ENCODE measurements at regions not wholly inside any gene's neighbourhood (a gene's known extent, or its start where the extent isn't known, plus 50 kb on each side); places are given as distances from the start of the nearest gene placed in this dataset.

DNA sequence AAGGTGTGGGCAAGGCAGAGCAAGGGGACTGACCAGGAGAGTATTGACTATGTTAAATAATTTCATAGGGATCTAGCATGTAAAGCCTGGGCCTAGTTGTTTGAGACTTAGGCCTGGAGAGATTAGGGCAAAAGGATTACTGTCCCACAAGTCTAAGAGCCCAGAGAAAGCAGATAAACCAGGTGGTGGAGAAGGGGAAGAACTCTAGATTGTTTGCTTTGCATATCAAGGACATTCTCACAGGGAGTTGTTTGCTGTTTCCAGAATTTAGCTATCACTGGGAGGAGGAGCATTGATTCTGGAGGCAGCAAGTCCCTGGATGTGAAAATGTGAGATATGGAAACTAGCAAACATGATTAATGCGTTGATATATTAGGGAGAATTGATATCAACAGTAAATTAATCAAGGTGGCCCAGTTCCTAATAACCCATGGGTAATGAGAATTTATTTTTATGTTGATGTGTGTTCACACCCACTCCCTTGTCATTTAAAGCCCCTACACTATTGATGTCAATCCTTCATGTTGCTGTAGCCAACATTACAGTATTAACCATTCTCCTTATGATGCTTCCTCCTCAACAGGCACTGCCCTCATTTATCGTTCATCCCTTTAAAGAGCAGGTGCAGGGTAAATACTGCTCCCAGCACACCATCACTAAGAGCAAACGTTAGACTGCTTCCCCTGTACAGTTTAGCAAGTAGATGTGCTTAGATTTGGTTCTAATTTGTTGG, 1666.7 kb upstream of the FLRT2 start:
- peaks cover 0 to 8% (median 0%) of the 10 kb centered on the region in 7 donors for H3K9me3 Mint-ChIP-seq
- no peak overlapping the region for H3K4me2 ChIP-seq (replicated peaks; ENCODE audit: extremely low read depth, low read length, poor library complexity, severe bottlenecking)

DNA sequence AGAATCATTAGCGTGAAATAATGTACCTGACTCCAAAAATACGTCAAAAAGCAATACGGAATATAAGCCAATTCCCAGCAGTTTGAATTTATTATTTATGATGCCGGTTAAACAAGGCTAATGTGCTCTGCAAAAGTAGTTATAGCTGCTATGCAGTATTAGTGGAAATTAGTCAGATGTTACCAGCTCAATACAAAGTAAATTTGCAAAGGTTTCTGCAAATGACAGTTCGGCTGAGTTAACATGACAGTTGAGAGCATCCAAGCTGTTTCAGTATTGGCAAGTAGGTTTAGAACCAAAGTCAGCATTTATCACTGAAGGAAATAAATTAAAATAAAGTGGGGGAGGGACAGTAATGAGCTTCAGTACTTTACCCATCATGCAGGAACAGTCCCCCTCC, 1665.8 kb upstream of the FLRT2 start:
- no peak overlapping the region for H2AFZ ChIP-seq (ENCODE audit: insufficient read depth, low read depth, low read length, poor library complexity, severe bottlenecking)
- no peaks in the 10 kb centered on the region for H3K79me2 ChIP-seq (ENCODE audit: insufficient read depth, low read length)

More for the DNA sequence above, 1666.7 kb upstream of the FLRT2 start:
- Mint-ChIP-seq H3K4me3 (no peak overlapping the region), H3K27ac (no peak overlapping the region), H3K27me3 (ENCODE audit: low read depth in 3 of 3) (no peaks in the 10 kb centered on the region), H3K4me1 (no peaks in the 10 kb centered on the region), H3K36me3 (no peaks in the 10 kb centered on the region)
- no peaks in the 10 kb centered on the region for H3K79me2 ChIP-seq (ENCODE audit: insufficient read depth, low read length)
- WGBS (ENCODE audit: insufficient coverage) = no CpG with 5 or more reads among the region's 3 CpGs
- TF ChIP-seq, protein P1, sequence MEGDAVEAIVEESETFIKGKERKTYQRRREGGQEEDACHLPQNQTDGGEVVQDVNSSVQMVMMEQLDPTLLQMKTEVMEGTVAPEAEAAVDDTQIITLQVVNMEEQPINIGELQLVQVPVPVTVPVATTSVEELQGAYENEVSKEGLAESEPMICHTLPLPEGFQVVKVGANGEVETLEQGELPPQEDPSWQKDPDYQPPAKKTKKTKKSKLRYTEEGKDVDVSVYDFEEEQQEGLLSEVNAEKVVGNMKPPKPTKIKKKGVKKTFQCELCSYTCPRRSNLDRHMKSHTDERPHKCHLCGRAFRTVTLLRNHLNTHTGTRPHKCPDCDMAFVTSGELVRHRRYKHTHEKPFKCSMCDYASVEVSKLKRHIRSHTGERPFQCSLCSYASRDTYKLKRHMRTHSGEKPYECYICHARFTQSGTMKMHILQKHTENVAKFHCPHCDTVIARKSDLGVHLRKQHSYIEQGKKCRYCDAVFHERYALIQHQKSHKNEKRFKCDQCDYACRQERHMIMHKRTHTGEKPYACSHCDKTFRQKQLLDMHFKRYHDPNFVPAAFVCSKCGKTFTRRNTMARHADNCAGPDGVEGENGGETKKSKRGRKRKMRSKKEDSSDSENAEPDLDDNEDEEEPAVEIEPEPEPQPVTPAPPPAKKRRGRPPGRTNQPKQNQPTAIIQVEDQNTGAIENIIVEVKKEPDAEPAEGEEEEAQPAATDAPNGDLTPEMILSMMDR (IDR thresholded peaks at IDR 0.05) = no peak
- no peaks in the 10 kb centered on the region for H3K27me3 ChIP-seq (ENCODE audit: control insufficient read depth in 2 of 2, insufficient read depth in 2 of 2, low read length in 2 of 2)
- no peak overlapping the region for H3K4me3 ChIP-seq (replicated peaks in 1 of 3; ENCODE audit: low read depth in 2 of 3, low read length in 3 of 3)
- no peak for DNase-seq
- H3K9me3 ChIP-seq (replicated peaks in 1 of 2; ENCODE audit: control insufficient read depth in 1 of 2, insufficient read depth in 1 of 2, low read length in 2 of 2) = no peaks in the 10 kb centered on the region
- no peaks in the 10 kb centered on the region for H4K20me1 ChIP-seq (ENCODE audit: insufficient read depth, low read length)
- no peak overlapping the region for H2AFZ ChIP-seq (ENCODE audit: insufficient read depth, low read depth, low read length, poor library complexity, severe bottlenecking)
- no peak overlapping the region for H3K27ac ChIP-seq (ENCODE audit: low read depth in 1 of 2, low read length in 2 of 2)
- no peaks in the 10 kb centered on the region for H3K36me3 ChIP-seq (replicated peaks in 1 of 2; ENCODE audit: control insufficient read depth in 1 of 2, insufficient read depth in 2 of 2, low read length in 2 of 2)
- H3K9ac ChIP-seq (ENCODE audit: insufficient read depth, low read length, poor library complexity, severe bottlenecking) = no peak overlapping the region
- no peaks in the 10 kb centered on the region for H3K4me1 ChIP-seq (ENCODE audit: control insufficient read depth in 1 of 2, insufficient read depth in 2 of 2, low read length in 2 of 2)
- intact Hi-C loops (cut with micrococcal nuclease) = no loop called here

More for the DNA sequence above, 1665.8 kb upstream of the FLRT2 start:
- no peaks in the 10 kb centered on the region for H3K9me3 ChIP-seq (replicated peaks in 1 of 2; ENCODE audit: control insufficient read depth in 1 of 2, insufficient read depth in 1 of 2, low read length in 2 of 2)
- H3K4me2 ChIP-seq (replicated peaks; ENCODE audit: extremely low read depth, low read length, poor library complexity, severe bottlenecking) = no peak overlapping the region
- DNase-seq = no peak
- H3K27me3 ChIP-seq (ENCODE audit: control insufficient read depth in 2 of 2, insufficient read depth in 2 of 2, low read length in 2 of 2) = no peaks in the 10 kb centered on the region
- Mint-ChIP-seq H3K36me3 (no peaks in the 10 kb centered on the region), H3K9me3 (peaks cover 0 to 11% (median 2%) of the 10 kb centered on the region in 7 donors), H3K27ac (no peak overlapping the region), H3K27me3 (ENCODE audit: low read depth in 3 of 3) (no peaks in the 10 kb centered on the region), H3K4me1 (no peaks in the 10 kb centered on the region), H3K4me3 (no peak overlapping the region)
- intact Hi-C loops (cut with micrococcal nuclease) = no loop called here
- no peak overlapping the region for H3K27ac ChIP-seq (ENCODE audit: low read depth in 1 of 2, low read length in 2 of 2)
- no peak overlapping the region for H3K9ac ChIP-seq (ENCODE audit: insufficient read depth, low read length, poor library complexity, severe bottlenecking)
- WGBS (ENCODE audit: insufficient coverage) = no CpG with 5 or more reads among the region's 5 CpGs
- H4K20me1 ChIP-seq (ENCODE audit: insufficient read depth, low read length) = no peaks in the 10 kb centered on the region
- H3K4me1 ChIP-seq (ENCODE audit: control insufficient read depth in 1 of 2, insufficient read depth in 2 of 2, low read length in 2 of 2) = no peaks in the 10 kb centered on the region
- H3K36me3 ChIP-seq (replicated peaks in 1 of 2; ENCODE audit: control insufficient read depth in 1 of 2, insufficient read depth in 2 of 2, low read length in 2 of 2) = no peaks in the 10 kb centered on the region
- TF ChIP-seq, protein P1 (IDR thresholded peaks at IDR 0.05) = no peak
- no peak overlapping the region for H3K4me3 ChIP-seq (replicated peaks in 1 of 3; ENCODE audit: low read depth in 2 of 3, low read length in 3 of 3)

All from CD14-positive monocyte (primary cell).